ENCODE measurements at regions not wholly inside any gene's neighbourhood (a gene's known extent, or its start where the extent isn't known, plus 50 kb on each side); places are given as distances from the start of the nearest gene placed in this dataset.
"Not testable (repeated sequence)": the region's sequence is repeated elsewhere in the genome, so short reads cannot be mapped to it uniquely, and the experiment has no call there.

GRCh38 chr5:7131680-7132079 is 264.3 kb upstream of the ADCY2 start:
- no peak overlapping the region for H3K27ac Mint-ChIP-seq (ENCODE audit: low read depth, unreplicated experiment)
- peaks cover 8% of the 10 kb centered on the region for H3K9me3 Mint-ChIP-seq (ENCODE audit: unreplicated experiment)
- no peaks in the 10 kb centered on the region for H3K36me3 Mint-ChIP-seq (ENCODE audit: insufficient read depth, unreplicated experiment)
- no TSS peak for BruUV-seq (replicated peaks)
- H3K4me3 Mint-ChIP-seq (ENCODE audit: unreplicated experiment), result no peak overlapping the region
- intact Hi-C loops (cut with micrococcal nuclease), result no loop called here
- CTCF ChIA-PET, result no interaction called here
- no peaks in the 10 kb centered on the region for H3K27me3 Mint-ChIP-seq (ENCODE audit: insufficient read depth, unreplicated experiment)
- no peaks in the 10 kb centered on the region for H3K4me1 Mint-ChIP-seq (ENCODE audit: insufficient read depth, unreplicated experiment)
- no peak for TF ChIP-seq CTCF (IDR thresholded peaks at IDR 0.05; ENCODE audit: unreplicated experiment)
- DNase-seq (ENCODE audit: unreplicated experiment), result no peak
- POLR2A ChIA-PET, result no interaction called here

GRCh38 chr5:7146886-7147285 is 249.1 kb upstream of the ADCY2 start:
- no peaks in the 10 kb centered on the region for H3K27me3 Mint-ChIP-seq (ENCODE audit: insufficient read depth, unreplicated experiment)
- no peak for DNase-seq (ENCODE audit: unreplicated experiment)
- peaks cover 6% of the 10 kb centered on the region for H3K9me3 Mint-ChIP-seq (ENCODE audit: unreplicated experiment)
- no peak overlapping the region for H3K27ac Mint-ChIP-seq (ENCODE audit: low read depth, unreplicated experiment)
- POLR2A ChIA-PET, result interaction anchor here (0.7 kb wide), 1 partner anchor 8 kb away, joined by 3 read pairs; no protein-coding TSS in a partner anchor
- no peaks in the 10 kb centered on the region for H3K36me3 Mint-ChIP-seq (ENCODE audit: insufficient read depth, unreplicated experiment)
- CTCF ChIA-PET, result interaction anchor here (0.7 kb wide), 1 partner anchor 643 kb away, joined by 3 read pairs; no protein-coding TSS in a partner anchor
- BruUV-seq (replicated peaks), result no TSS peak
- H3K4me1 Mint-ChIP-seq (ENCODE audit: insufficient read depth, unreplicated experiment), result no peaks in the 10 kb centered on the region
- H3K4me3 Mint-ChIP-seq (ENCODE audit: unreplicated experiment), result no peak overlapping the region
- no peak for TF ChIP-seq CTCF (IDR thresholded peaks at IDR 0.05; ENCODE audit: unreplicated experiment)
- intact Hi-C loops (cut with micrococcal nuclease), result no loop called here

DNA sequence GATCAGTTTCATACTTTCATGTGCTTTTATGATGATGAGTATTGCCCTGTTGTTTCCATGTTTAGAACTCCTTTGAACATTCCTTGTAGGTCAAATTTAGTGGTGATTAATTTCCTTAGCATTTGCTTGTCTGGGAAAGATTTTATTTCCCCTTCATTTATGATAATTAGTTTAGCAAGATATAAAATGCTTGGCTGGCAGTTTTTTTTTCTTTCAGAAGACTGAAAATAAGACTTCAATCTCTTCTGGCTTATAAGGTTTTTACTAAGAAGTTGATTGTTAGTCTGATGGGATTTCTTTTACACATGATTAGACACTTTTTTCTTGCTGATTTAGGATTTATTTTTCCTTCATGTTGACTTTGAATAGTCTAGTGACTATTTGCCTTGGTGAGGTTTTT is 238.9 kb upstream of the ADCY2 start:
- POLR2A ChIA-PET, result no interaction called here

GRCh38 chr5:7169240-7169878 is 226.6 kb upstream of the ADCY2 start:
- intact Hi-C loops (cut with micrococcal nuclease), result no loop called here
- H3K36me3 Mint-ChIP-seq (ENCODE audit: insufficient read depth, unreplicated experiment), result peaks cover 4% of the 10 kb centered on the region
- H3K27ac Mint-ChIP-seq (ENCODE audit: low read depth, unreplicated experiment), result no peak overlapping the region
- no peak for TF ChIP-seq CTCF (IDR thresholded peaks at IDR 0.05; ENCODE audit: unreplicated experiment)
- peaks cover 8% of the 10 kb centered on the region for H3K9me3 Mint-ChIP-seq (ENCODE audit: unreplicated experiment)
- CTCF ChIA-PET, result interaction anchor here (0.6 kb wide), 2 partner anchors 40 to 344 kb away, joined by 3 read pairs; no protein-coding TSS in a partner anchor
- BruUV-seq (replicated peaks), result no TSS peak
- no peak overlapping the region for H3K4me3 Mint-ChIP-seq (ENCODE audit: unreplicated experiment)
- POLR2A ChIA-PET, result no interaction called here
- H3K4me1 Mint-ChIP-seq (ENCODE audit: insufficient read depth, unreplicated experiment), result no peaks in the 10 kb centered on the region
- no peak for DNase-seq (ENCODE audit: unreplicated experiment)
- H3K27me3 Mint-ChIP-seq (ENCODE audit: insufficient read depth, unreplicated experiment), result no peaks in the 10 kb centered on the region

More for the DNA sequence above, 238.9 kb upstream of the ADCY2 start:
- CTCF ChIA-PET, result no interaction called here
- Mint-ChIP-seq H3K4me3 (ENCODE audit: unreplicated experiment) (no peak overlapping the region), H3K27me3 (ENCODE audit: insufficient read depth, unreplicated experiment) (no peaks in the 10 kb centered on the region), H3K9me3 (ENCODE audit: unreplicated experiment) (peaks cover 62% of the 10 kb centered on the region), H3K27ac (ENCODE audit: low read depth, unreplicated experiment) (no peak overlapping the region), H3K36me3 (ENCODE audit: insufficient read depth, unreplicated experiment) (no peaks in the 10 kb centered on the region), H3K4me1 (ENCODE audit: insufficient read depth, unreplicated experiment) (no peaks in the 10 kb centered on the region)
- no peak for DNase-seq (ENCODE audit: unreplicated experiment)
- intact Hi-C loops (cut with micrococcal nuclease), result no loop called here
- no TSS peak for BruUV-seq (replicated peaks)
- TF ChIP-seq CTCF (IDR thresholded peaks at IDR 0.05; ENCODE audit: unreplicated experiment), result no peak

DNA sequence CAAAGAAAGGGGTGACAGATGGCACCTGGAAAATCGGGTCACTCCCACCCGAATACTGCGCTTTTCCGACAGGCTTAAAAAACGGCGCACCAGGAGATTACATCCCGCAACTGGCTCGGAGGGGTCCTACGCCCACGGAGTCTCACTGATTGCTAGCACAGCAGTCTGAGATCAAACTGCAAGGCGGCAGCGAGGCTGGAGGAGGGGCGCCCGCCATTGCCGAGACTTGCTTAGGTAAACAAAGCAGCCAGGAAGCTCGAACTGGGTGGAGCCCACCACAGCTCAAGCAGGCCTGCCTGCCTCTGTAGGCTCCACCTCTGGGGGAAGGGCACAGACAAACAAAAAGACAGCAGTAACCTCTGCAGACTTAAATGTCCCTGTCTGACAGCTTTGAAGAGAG is 225.2 kb upstream of the ADCY2 start:
- BruUV-seq (replicated peaks); H3K27me3 Mint-ChIP-seq (ENCODE audit: insufficient read depth, unreplicated experiment); H3K9me3 Mint-ChIP-seq (ENCODE audit: unreplicated experiment); H3K27ac Mint-ChIP-seq (ENCODE audit: low read depth, unreplicated experiment); H3K4me1 Mint-ChIP-seq (ENCODE audit: insufficient read depth, unreplicated experiment); intact Hi-C loops (cut with micrococcal nuclease); POLR2A ChIA-PET; CTCF ChIA-PET; DNase-seq (ENCODE audit: unreplicated experiment); H3K36me3 Mint-ChIP-seq (ENCODE audit: insufficient read depth, unreplicated experiment); H3K4me3 Mint-ChIP-seq (ENCODE audit: unreplicated experiment): not testable (repeated sequence)

Data from MCF 10A (cell line).